ENCODE measurements at regions not wholly inside any gene's neighbourhood (a gene's known extent, or its start where the extent isn't known, plus 50 kb on each side); places are given as distances from the start of the nearest gene placed in this dataset.

GRCh38 chr13:107277911-107278310 lies 710.0 kb upstream of the ARGLU1 start:
- no TSS peak for BruUV-seq (replicated peaks)
- H4K20me1 ChIP-seq (ENCODE audit: insufficient read depth): no peaks in the 10 kb centered on the region
- no peaks in the 10 kb centered on the region for H3K36me3 ChIP-seq (ENCODE audit: control insufficient read depth in 1 of 2, insufficient read depth in 2 of 2, low read length in 2 of 2)
- no peak overlapping the region for H3K4me3 ChIP-seq (replicated peaks in 1 of 2; ENCODE audit: low read depth in 1 of 2, low read length in 2 of 2)
- no peak overlapping the region for H3K27ac ChIP-seq (ENCODE audit: low read depth, low read length)
- no peaks in the 10 kb centered on the region for H3K79me2 ChIP-seq (ENCODE audit: insufficient read depth, low read length)
- TF ChIP-seq MAX (IDR thresholded peaks at IDR 0.05) (no peak), SIN3A (IDR thresholded peaks at IDR 0.05; ENCODE audit: low read depth) (no peak), TCF7L2 (IDR thresholded peaks at IDR 0.05; ENCODE audit: borderline replicate concordance, extremely low read depth, insufficient read depth, insufficient read length) (no peak), EZH2phosphoT487 (IDR thresholded peaks at IDR 0.05; ENCODE audit: borderline replicate concordance) (no peak), ZFX (IDR thresholded peaks at IDR 0.05) (no peak), ELF1 (IDR thresholded peaks at IDR 0.05; ENCODE audit: borderline replicate concordance, low read depth) (no peak), EZH2 (IDR thresholded peaks at IDR 0.05) (no peak)
- ChIA-PET RAD21 (ENCODE audit: low non-redundant PET in 1 of 2, low total read pairs in 2 of 2, uncharacterized antibody in 2 of 2, unreplicated experiment in 2 of 2) (no interaction called here), POLR2A (no interaction called here), CTCF (no interaction called here)
- intact Hi-C loops (cut with micrococcal nuclease): no loop called here
- no peak overlapping the region for H3K4me2 ChIP-seq (ENCODE audit: low read length)
- no peak overlapping the region for H3K9ac ChIP-seq (ENCODE audit: low read length)
- no peaks in the 10 kb centered on the region for H3K9me2 ChIP-seq (ENCODE audit: insufficient read depth)
- ATAC-seq (no peak), DNase-seq (ENCODE audit: low read depth, low spot score) (no peak)
- H3K27me3 ChIP-seq (ENCODE audit: insufficient read depth, low read length): no peaks in the 10 kb centered on the region
- H3K4me1 ChIP-seq (ENCODE audit: control insufficient read depth in 1 of 2, insufficient read depth in 2 of 2, low read length in 2 of 2): no peaks in the 10 kb centered on the region
- H2AFZ ChIP-seq (ENCODE audit: low read depth, low read length, poor library complexity, severe bottlenecking): no peak overlapping the region
- H3K9me3 ChIP-seq (ENCODE audit: control insufficient read depth in 1 of 2, insufficient read depth in 1 of 2, low read depth in 1 of 2, low read length in 2 of 2): peaks cover 0 to 4% of the 10 kb centered on the region in 2 experiments; a peak in 2 of 4 replicates

- Histone ChIP-seq H3K9me3 (ENCODE audit: control insufficient read depth in 1 of 2, insufficient read depth in 1 of 2, low read depth in 1 of 2, low read length in 2 of 2) (peaks cover 0 to 4% of the 10 kb centered on the region in 2 experiments; a peak in 2 of 4 replicates), H2AFZ (ENCODE audit: low read depth, low read length, poor library complexity, severe bottlenecking) (no peak overlapping the region), H3K79me2 (ENCODE audit: insufficient read depth, low read length) (no peaks in the 10 kb centered on the region), H3K9ac (ENCODE audit: low read length) (no peak overlapping the region), H3K4me2 (ENCODE audit: low read length) (no peak overlapping the region), H3K9me2 (ENCODE audit: insufficient read depth) (no peaks in the 10 kb centered on the region), H3K27me3 (ENCODE audit: insufficient read depth, low read length) (no peaks in the 10 kb centered on the region), H4K20me1 (ENCODE audit: insufficient read depth) (no peaks in the 10 kb centered on the region), H3K4me1 (ENCODE audit: control insufficient read depth in 1 of 2, insufficient read depth in 2 of 2, low read length in 2 of 2) (no peaks in the 10 kb centered on the region), H3K27ac (ENCODE audit: low read depth, low read length) (no peak overlapping the region), H3K36me3 (ENCODE audit: control insufficient read depth in 1 of 2, insufficient read depth in 2 of 2, low read length in 2 of 2) (no peaks in the 10 kb centered on the region), H3K4me3 (replicated peaks in 1 of 2; ENCODE audit: low read depth in 1 of 2, low read length in 2 of 2) (no peak overlapping the region)
- ChIA-PET CTCF (no interaction called here), RAD21 (ENCODE audit: low non-redundant PET in 1 of 2, low total read pairs in 2 of 2, uncharacterized antibody in 2 of 2, unreplicated experiment in 2 of 2) (no interaction called here), POLR2A (no interaction called here)
- no TSS peak for BruUV-seq (replicated peaks)
- DNase-seq (ENCODE audit: low read depth, low spot score) (no peak), ATAC-seq (no peak)
- intact Hi-C loops (cut with micrococcal nuclease): no loop called here
- TF ChIP-seq ZBTB33 (IDR thresholded peaks at IDR 0.05; ENCODE audit: extremely low read depth, insufficient replicate concordance, low read length): no peak
- no peak for TF ChIP-seq MAX (IDR thresholded peaks at IDR 0.05)
- TF ChIP-seq YY1 (IDR thresholded peaks at IDR 0.05; ENCODE audit: extremely low read depth, insufficient replicate concordance, low read depth, low read length): no peak
- no peak for TF ChIP-seq CEBPB (IDR thresholded peaks at IDR 0.05; ENCODE audit: low read depth)
- no peak for TF ChIP-seq TCF7L2 (IDR thresholded peaks at IDR 0.05; ENCODE audit: borderline replicate concordance, extremely low read depth, insufficient read depth, insufficient read length)
- TF ChIP-seq ATF3 (IDR thresholded peaks at IDR 0.05): no peak
- TF ChIP-seq JUND (IDR thresholded peaks at IDR 0.05): no peak
- no peak for TF ChIP-seq CTCF (IDR thresholded peaks at IDR 0.05 in 2 of 3, conservative IDR thresholded peaks at IDR 0.05 in 1 of 3; ENCODE audit: borderline replicate concordance in 1 of 3, insufficient read depth in 1 of 3, low read depth in 2 of 3, low read length in 2 of 3)
Observed at GRCh38 chr13:107276936-107277335, 709.0 kb upstream of the ARGLU1 start.
